H9 (cell line): ENCODE measurements at regions not wholly inside any gene's neighbourhood (a gene's known extent, or its start where the extent isn't known, plus 50 kb on each side); places are given as distances from the start of the nearest gene placed in this dataset.
"Not testable (repeated sequence)": the region's sequence is repeated elsewhere in the genome, so short reads cannot be mapped to it uniquely, and the experiment has no call there.

ENCODE experiments used
- DNase-seq: peaks from one replicate; pipeline ENCODE4 v3.0.0-alpha.2; 2017
- H2AFZ ChIP-seq: one replicate; pipeline ENCODE4 v1.6.1; 2013; ENCODE audit warnings: mild to moderate bottlenecking, low read length, control low read depth, moderate library complexity
- H2AK5ac ChIP-seq: 2 replicates; pipeline ENCODE4 v1.6.1; 2013; ENCODE audit warnings: low read length, control low read depth, mixed read lengths; ENCODE audit not compliant: insufficient read length
- H2BK120ac ChIP-seq: one replicate; pipeline ENCODE4 v1.6.1; 2013; ENCODE audit warnings: low read depth, mild to moderate bottlenecking, low read length, control low read depth, inconsistent platforms; ENCODE audit not compliant: poor library complexity, severe bottlenecking
- H2BK12ac ChIP-seq: 2 replicates; pipeline ENCODE4 v1.6.1; 2013; ENCODE audit warnings: low read length, control low read depth, mixed read lengths, low read depth; ENCODE audit not compliant: insufficient read length
- H2BK15ac ChIP-seq: 2 replicates; pipeline ENCODE4 v1.6.1; 2013; ENCODE audit warnings: low read depth, low read length, control low read depth
- H2BK20ac ChIP-seq: one replicate; pipeline ENCODE4 v1.6.1; 2013; ENCODE audit warnings: low read depth, mild to moderate bottlenecking, low read length, control low read depth, inconsistent platforms; ENCODE audit not compliant: poor library complexity, severe bottlenecking
- H2BK5ac ChIP-seq: 2 replicates; pipeline ENCODE4 v1.6.1; 2013; ENCODE audit warnings: low read length, control low read depth, mixed read lengths; ENCODE audit not compliant: insufficient read length
- H3K14ac ChIP-seq: 2 replicates; pipeline ENCODE4 v1.6.1; 2013; ENCODE audit warnings: low read length, control low read depth; ENCODE audit not compliant: insufficient read depth
- H3K18ac ChIP-seq: 2 replicates; pipeline ENCODE4 v1.6.1; 2013; ENCODE audit warnings: low read depth, mild to moderate bottlenecking, mixed read lengths, low read length, control low read depth; ENCODE audit not compliant: insufficient read length
- H3K23ac ChIP-seq: 2 replicates; pipeline ENCODE4 v1.6.1; 2013; ENCODE audit warnings: low read length, control low read depth, mixed read lengths, low read depth; ENCODE audit not compliant: insufficient read length
- H3K23me2 ChIP-seq: 2 replicates; pipeline ENCODE4 v1.6.1; 2013; ENCODE audit warnings: low read depth, mild to moderate bottlenecking, mixed read lengths, low read length, control low read depth; ENCODE audit not compliant: insufficient read length, poor library complexity, severe bottlenecking
- H3K27ac ChIP-seq: 2 replicates; pipeline ENCODE4 v1.5.1; 2013; ENCODE audit warnings: low read length, control low read depth, mixed read lengths, low read depth; ENCODE audit not compliant: insufficient read length
- H3K27me3 ChIP-seq: 2 replicates; pipeline ENCODE4 v1.6.1; 2013; ENCODE audit warnings: low read length, control low read depth, inconsistent platforms; ENCODE audit not compliant: insufficient read depth
- H3K4ac ChIP-seq: 2 replicates; pipeline ENCODE4 v1.6.1; 2013; ENCODE audit warnings: low read depth, mild to moderate bottlenecking, control low read depth, inconsistent platforms, low read length, moderate library complexity
- H3K4me1 ChIP-seq: 2 replicates; pipeline ENCODE4 v1.6.1; 2013; ENCODE audit warnings: low read length, control low read depth, inconsistent platforms; ENCODE audit not compliant: insufficient read depth
- H3K4me2 ChIP-seq: 2 replicates; pipeline ENCODE4 v1.6.1; 2013; ENCODE audit warnings: low read length, control low read depth, mixed read lengths; ENCODE audit not compliant: insufficient read length, insufficient read depth
- H3K56ac ChIP-seq: 2 replicates; pipeline ENCODE4 v1.6.1; 2013; ENCODE audit warnings: low read depth, mild to moderate bottlenecking, mixed read lengths, low read length, control low read depth; ENCODE audit not compliant: insufficient read length
- H3K79me1 ChIP-seq: 2 replicates; pipeline ENCODE4 v1.6.1; 2013; ENCODE audit warnings: low read depth, mild to moderate bottlenecking, moderate library complexity, low read length, control low read depth, inconsistent platforms; ENCODE audit not compliant: insufficient read depth, poor library complexity, severe bottlenecking
- H3K79me2 ChIP-seq: 2 replicates; pipeline ENCODE4 v1.6.1; 2013; ENCODE audit warnings: low read length, control low read depth, inconsistent platforms; ENCODE audit not compliant: insufficient read depth
- H3K9ac ChIP-seq: 2 replicates; pipeline ENCODE4 v1.6.1; 2013; ENCODE audit warnings: low read length, control low read depth, mixed read lengths; ENCODE audit not compliant: insufficient read length; ENCODE audit errors: extremely low read depth
- H3K9me3 ChIP-seq: one replicate; pipeline ENCODE4 v1.6.1; 2013; ENCODE audit warnings: low read depth, low read length, inconsistent platforms; ENCODE audit not compliant: control insufficient read depth
- H3T11ph ChIP-seq: one replicate; pipeline ENCODE4 v1.6.1; 2013; ENCODE audit warnings: mild to moderate bottlenecking, low read length, control low read depth, inconsistent platforms
- H4K20me1 ChIP-seq: one replicate; pipeline ENCODE4 v1.6.1; 2013; ENCODE audit not compliant: control insufficient read depth, insufficient read length, insufficient read depth
- H4K5ac ChIP-seq: 2 replicates; pipeline ENCODE4 v1.6.1; 2013; ENCODE audit warnings: low read depth, mild to moderate bottlenecking, mixed read lengths, low read length, control low read depth; ENCODE audit not compliant: insufficient read length
- H4K8ac ChIP-seq: replicated peaks from 2 replicates; pipeline ENCODE4 v1.6.1; 2013; ENCODE audit warnings: low read length, control low read depth, mixed read lengths, low read depth; ENCODE audit not compliant: insufficient read length
- H4K91ac ChIP-seq: 2 replicates; pipeline ENCODE4 v1.6.1; 2013; ENCODE audit warnings: low read depth, mild to moderate bottlenecking, moderate library complexity, mixed read lengths, low read length, control low read depth; ENCODE audit not compliant: insufficient read length
- H3K27ac Mint-ChIP-seq, 3 experiments: 2 replicates in 2 of 3; 3 replicates in 1 of 3; pipeline ENCODE4 v1.8.0; 2020 to 2021; ENCODE audit warnings: mixed read lengths in 3 of 3, mild to moderate bottlenecking in 1 of 3, moderate library complexity in 1 of 3
- H3K27me3 Mint-ChIP-seq: 2 replicates; pipeline ENCODE4 v1.8.0; 2021; ENCODE audit warnings: low read depth, mild to moderate bottlenecking, moderate library complexity, mixed read lengths
- H3K36me3 Mint-ChIP-seq, 3 experiments: 2 replicates in 2 of 3; 3 replicates in 1 of 3; pipeline ENCODE4 v1.8.0; 2020 to 2021; ENCODE audit warnings: low read depth in 3 of 3, mixed read lengths in 3 of 3; ENCODE audit not compliant: insufficient read depth in 1 of 3
- H3K4me1 Mint-ChIP-seq, 2 experiments: 2 replicates each; pipeline ENCODE4 v1.8.0; 2020; ENCODE audit warnings: mixed read lengths in 2 of 2
- H3K4me3 Mint-ChIP-seq, 2 experiments: 2 replicates in 1 of 2; 3 replicates in 1 of 2; pipeline ENCODE4 v1.8.0; 2020 to 2021; ENCODE audit warnings: mild to moderate bottlenecking in 2 of 2, mixed read lengths in 2 of 2, moderate library complexity in 1 of 2
- H3K9me3 Mint-ChIP-seq, 2 experiments: 2 replicates in 1 of 2; 3 replicates in 1 of 2; pipeline ENCODE4 v1.8.0; 2020; ENCODE audit warnings: mild to moderate bottlenecking in 2 of 2, mixed read lengths in 2 of 2, moderate library complexity in 1 of 2
- CTCF ChIP-seq: fragments of 200-600 bp; sonication (generic); conservative IDR thresholded peaks from 3 replicates; pipeline ENCODE4 v1.8.0; 2021; ENCODE audit warnings: antibody characterized with exemption, mild to moderate bottlenecking
- WGBS: extraction: QIAGEN DNeasy Blood & Tissue Kit; methylation state at CpG from one replicate; pipeline ENCODE4 v1.1.7; 2013; ENCODE audit warnings: missing lambda C conversion rate, low lambda C conversion rate, mixed read lengths; ENCODE audit not compliant: insufficient read length; ENCODE audit errors: extremely low coverage; 5-methylcytosine and 5-hydroxymethylcytosine counted together

GRCh38 chr5:61234019-61234418 lies 71.8 kb upstream of the SMIM15 start:
- H2BK120ac ChIP-seq = no peak overlapping the region
- peaks cover 19 to 24% of the 10 kb centered on the region in 2 experiments for H3K9me3 Mint-ChIP-seq
- no peak overlapping the region for H3K18ac ChIP-seq
- no peak overlapping the region for H3K27ac ChIP-seq
- H3K4ac ChIP-seq = no peak overlapping the region
- H3K79me2 ChIP-seq = no peaks in the 10 kb centered on the region
- no CpG with 5 or more reads among the region's 4 CpGs for WGBS
- H3K27me3 ChIP-seq = no peaks in the 10 kb centered on the region
- H3K23ac ChIP-seq = no peak overlapping the region
- no peaks in the 10 kb centered on the region for H3K4me1 ChIP-seq
- H2AFZ ChIP-seq = no peak overlapping the region
- H3K23me2 ChIP-seq = no peaks in the 10 kb centered on the region
- no peak for DNase-seq
- peaks cover 12% of the 10 kb centered on the region for H3K9me3 ChIP-seq
- no peak overlapping the region for H2BK20ac ChIP-seq
- no peak overlapping the region for H2BK5ac ChIP-seq
- H2BK15ac ChIP-seq = no peak overlapping the region
- no peak overlapping the region for H4K5ac ChIP-seq
- H3K27ac Mint-ChIP-seq = no peak overlapping the region
- H3K56ac ChIP-seq = no peak overlapping the region
- no peak overlapping the region for H4K91ac ChIP-seq
- H3K4me3 Mint-ChIP-seq = no peak overlapping the region
- H3T11ph ChIP-seq = no peak overlapping the region
- no peak overlapping the region for H3K4me2 ChIP-seq
- H3K14ac ChIP-seq = no peak overlapping the region
- no peak for TF ChIP-seq CTCF
- H3K4me1 Mint-ChIP-seq = peaks cover 2 to 4% of the 10 kb centered on the region in 2 experiments; a peak in 2 of 4 replicates
- no peak overlapping the region for H2AK5ac ChIP-seq
- H3K36me3 Mint-ChIP-seq = peaks cover 3 to 8% (median 6%) of the 10 kb centered on the region in 3 experiments; a peak in 5 of 7 replicates
- peaks cover 3% of the 10 kb centered on the region; the same call in 1 of the 2 replicates for H3K27me3 Mint-ChIP-seq
- H4K8ac ChIP-seq = no peak overlapping the region
- no peak overlapping the region for H2BK12ac ChIP-seq
- no peaks in the 10 kb centered on the region for H3K79me1 ChIP-seq
- no peak overlapping the region for H3K9ac ChIP-seq
- no peaks in the 10 kb centered on the region for H4K20me1 ChIP-seq

- not testable (repeated sequence) for H3K79me1 ChIP-seq, H3K18ac ChIP-seq, H3K27me3 Mint-ChIP-seq, H2BK20ac ChIP-seq, H3K14ac ChIP-seq, H4K5ac ChIP-seq, H3K4me1 ChIP-seq, H3K27ac ChIP-seq, H2BK120ac ChIP-seq, H3K9ac ChIP-seq, H3K23ac ChIP-seq, H3K27me3 ChIP-seq, H2AFZ ChIP-seq, H3K56ac ChIP-seq, H2AK5ac ChIP-seq, H2BK5ac ChIP-seq, H3T11ph ChIP-seq, H4K91ac ChIP-seq, H3K27ac Mint-ChIP-seq, H3K4ac ChIP-seq, H4K8ac ChIP-seq, H3K4me2 ChIP-seq, H4K20me1 ChIP-seq, DNase-seq, H3K79me2 ChIP-seq, H2BK12ac ChIP-seq, H2BK15ac ChIP-seq, H3K9me3 ChIP-seq, H3K23me2 ChIP-seq, H3K4me3 Mint-ChIP-seq, H3K4me1 Mint-ChIP-seq
- no CpG with 5 or more reads among the region's 3 CpGs for WGBS
- H3K36me3 Mint-ChIP-seq = peaks cover 3 to 14% (median 8%) of the 10 kb centered on the region in 3 experiments; a peak in 5 of 7 replicates
- peaks cover 24 to 30% of the 10 kb centered on the region in 2 experiments for H3K9me3 Mint-ChIP-seq
Measured at GRCh38 chr5:61236715-61237114, 74.4 kb upstream of the SMIM15 start.
